ENCODE measurements at regions not wholly inside any gene's neighbourhood (a gene's known extent, or its start where the extent isn't known, plus 50 kb on each side); places are given as distances from the start of the nearest gene placed in this dataset.

- TF ChIP-seq CTCF (IDR thresholded peaks at IDR 0.05; ENCODE audit: insufficient read depth, low read length, severe bottlenecking), result no peak
- no peaks in the 10 kb centered on the region for H3K27me3 ChIP-seq (ENCODE audit: control insufficient read depth, insufficient read depth, low read length)
- FAIRE-seq, result no peak
Measured at GRCh38 chr16:73228649-73229048, 180.7 kb upstream of the ZFHX3 start.

GRCh38 chr16:73226675-73227074 lies 178.7 kb upstream of the ZFHX3 start:
- no peak overlapping the region for H3K4me3 ChIP-seq (ENCODE audit: low read depth, low read length)
- TF ChIP-seq CTCF (IDR thresholded peaks at IDR 0.05; ENCODE audit: insufficient read depth, low read length, severe bottlenecking), result no peak
- DNase-seq (ENCODE audit: low read depth) (no peak), FAIRE-seq (no peak)
- H3K36me3 ChIP-seq (ENCODE audit: control insufficient read depth, insufficient read depth, low read length), result no peaks in the 10 kb centered on the region
- no peaks in the 10 kb centered on the region for H3K27me3 ChIP-seq (ENCODE audit: control insufficient read depth, insufficient read depth, low read length)

More at GRCh38 chr16:73228649-73229048, 180.7 kb upstream of the ZFHX3 start:
- Histone ChIP-seq H3K4me3 (ENCODE audit: low read depth, low read length) (no peak overlapping the region), H3K36me3 (ENCODE audit: control insufficient read depth, insufficient read depth, low read length) (no peaks in the 10 kb centered on the region)
- no peak for DNase-seq (ENCODE audit: low read depth)

GRCh38 chr16:73225983-73226382 lies 178.1 kb upstream of the ZFHX3 start:
- Histone ChIP-seq H3K4me3 (ENCODE audit: low read depth, low read length) (no peak overlapping the region), H3K27me3 (ENCODE audit: control insufficient read depth, insufficient read depth, low read length) (no peaks in the 10 kb centered on the region), H3K36me3 (ENCODE audit: control insufficient read depth, insufficient read depth, low read length) (no peaks in the 10 kb centered on the region)
- DNase-seq (ENCODE audit: low read depth), result no peak
- no peak for TF ChIP-seq CTCF (IDR thresholded peaks at IDR 0.05; ENCODE audit: insufficient read depth, low read length, severe bottlenecking)
- no peak for FAIRE-seq

- no peak for FAIRE-seq
- no peaks in the 10 kb centered on the region for H3K27me3 ChIP-seq (ENCODE audit: control insufficient read depth, insufficient read depth, low read length)
Measured at GRCh38 chr16:73220836-73221235, 172.9 kb upstream of the ZFHX3 start.

GRCh38 chr16:73219176-73219575 lies 171.2 kb upstream of the ZFHX3 start:
- no peak for FAIRE-seq
- TF ChIP-seq CTCF (IDR thresholded peaks at IDR 0.05; ENCODE audit: insufficient read depth, low read length, severe bottlenecking), result no peak
- H3K27me3 ChIP-seq (ENCODE audit: control insufficient read depth, insufficient read depth, low read length), result no peaks in the 10 kb centered on the region
- no peak overlapping the region for H3K4me3 ChIP-seq (ENCODE audit: low read depth, low read length)
- DNase-seq (ENCODE audit: low read depth), result no peak
- no peaks in the 10 kb centered on the region for H3K36me3 ChIP-seq (ENCODE audit: control insufficient read depth, insufficient read depth, low read length)

More at GRCh38 chr16:73220836-73221235, 172.9 kb upstream of the ZFHX3 start:
- no peak for DNase-seq (ENCODE audit: low read depth)
- Histone ChIP-seq H3K36me3 (ENCODE audit: control insufficient read depth, insufficient read depth, low read length) (no peaks in the 10 kb centered on the region), H3K4me3 (ENCODE audit: low read depth, low read length) (no peak overlapping the region)
- TF ChIP-seq CTCF (IDR thresholded peaks at IDR 0.05; ENCODE audit: insufficient read depth, low read length, severe bottlenecking), result no peak

GRCh38 chr16:73217654-73218053 lies 169.7 kb upstream of the ZFHX3 start:
- no peak for FAIRE-seq

More at GRCh38 chr16:73217654-73218053, 169.7 kb upstream of the ZFHX3 start:
- H3K27me3 ChIP-seq (ENCODE audit: control insufficient read depth, insufficient read depth, low read length), result no peaks in the 10 kb centered on the region
- no peak for TF ChIP-seq CTCF (IDR thresholded peaks at IDR 0.05; ENCODE audit: insufficient read depth, low read length, severe bottlenecking)
- DNase-seq (ENCODE audit: low read depth), result no peak
- no peak overlapping the region for H3K4me3 ChIP-seq (ENCODE audit: low read depth, low read length)
- no peaks in the 10 kb centered on the region for H3K36me3 ChIP-seq (ENCODE audit: control insufficient read depth, insufficient read depth, low read length)
